Hematopoietic multipotent progenitor cell treated with erythropoietin and hydrocortisone succinate and interleukin-3 and kit ligand, for 4 days (in vitro differentiated cells): ENCODE measurements at regions not wholly inside any gene's neighbourhood (a gene's known extent, or its start where the extent isn't known, plus 50 kb on each side); places are given as distances from the start of the nearest gene placed in this dataset.
"Not testable (repeated sequence)": the region's sequence is repeated elsewhere in the genome, so short reads cannot be mapped to it uniquely, and the experiment has no call there.

Source experiments
- DNase-seq: peaks from one replicate; pipeline ENCODE4 v3.0.0-alpha.2; 2015

GRCh38 chr12:68479896-68480291 is 130.8 kb upstream of the RAP1B start:
- DNase-seq: no peak

GRCh38 chr12:68480526-68480925 is 130.2 kb upstream of the RAP1B start:
- no peak for DNase-seq

GRCh38 chr12:68481181-68481941 is 129.3 kb upstream of the RAP1B start:
- DNase-seq: peak; percentile 37

GRCh38 chr12:68482014-68482413 is 128.7 kb upstream of the RAP1B start:
- DNase-seq: no peak

GRCh38 chr12:68482660-68483059 is 128.0 kb upstream of the RAP1B start:
- DNase-seq: peak; percentile 29

GRCh38 chr12:68483592-68484383 is 126.9 kb upstream of the RAP1B start:
- peak; percentile 81 for DNase-seq

- DNase-seq: not testable (repeated sequence)
Measured at GRCh38 chr12:68484578-68484977, 126.1 kb upstream of the RAP1B start.

- not testable (repeated sequence) for DNase-seq
Measured at GRCh38 chr12:68486449-68486848, 124.2 kb upstream of the RAP1B start.

- no peak for DNase-seq
Measured at GRCh38 chr12:68487721-68488309, 122.9 kb upstream of the RAP1B start.

- no peak for DNase-seq
Measured at GRCh38 chr12:68489273-68489672, 121.4 kb upstream of the RAP1B start.

GRCh38 chr12:68490476-68490875 is 120.2 kb upstream of the RAP1B start:
- no peak for DNase-seq

- DNase-seq: no peak
Measured at GRCh38 chr12:68491204-68491960, 119.3 kb upstream of the RAP1B start.

- DNase-seq: no peak
Measured at GRCh38 chr12:68495336-68496070, 115.2 kb upstream of the RAP1B start.

- DNase-seq: no peak
Measured at GRCh38 chr12:68497107-68497506, 113.6 kb upstream of the RAP1B start.

- DNase-seq: peak; percentile 89
Measured at GRCh38 chr12:68497702-68498101, 113.0 kb upstream of the RAP1B start.

GRCh38 chr12:68498736-68499135 is 112.0 kb upstream of the RAP1B start:
- no peak for DNase-seq

- no peak for DNase-seq
Measured at GRCh38 chr12:68499616-68500015, 111.1 kb upstream of the RAP1B start.

GRCh38 chr12:68501226-68501625 is 109.5 kb upstream of the RAP1B start:
- DNase-seq: peak; percentile 46

GRCh38 chr12:68505970-68506369 is 104.7 kb upstream of the RAP1B start:
- no peak for DNase-seq

- DNase-seq: no peak
Measured at GRCh38 chr12:68506619-68507018, 104.1 kb upstream of the RAP1B start.

- no peak for DNase-seq
Measured at GRCh38 chr12:68507657-68508056, 103.0 kb upstream of the RAP1B start.

- DNase-seq: peak; percentile 64
Measured at GRCh38 chr12:68508576-68508975, 102.1 kb upstream of the RAP1B start.
